ENCODE measurements at regions not wholly inside any gene's neighbourhood (a gene's known extent, or its start where the extent isn't known, plus 50 kb on each side); places are given as distances from the start of the nearest gene placed in this dataset.
"Not testable (repeated sequence)": the region's sequence is repeated elsewhere in the genome, so short reads cannot be mapped to it uniquely, and the experiment has no call there.

- no peak for DNase-seq (ENCODE audit: low read depth in 2 of 2)
Measured at GRCh38 chr2:35819033-35819432, 536.5 kb upstream of the CRIM1 start.

- DNase-seq (ENCODE audit: low read depth in 2 of 2): not testable (repeated sequence)
Measured at GRCh38 chr2:35818359-35818758, 537.2 kb upstream of the CRIM1 start.

- DNase-seq (ENCODE audit: low read depth in 2 of 2): not testable (repeated sequence)
Measured at GRCh38 chr2:35814597-35814996, 541.0 kb upstream of the CRIM1 start.

- no peak for DNase-seq (ENCODE audit: low read depth in 2 of 2)
Measured at GRCh38 chr2:35803126-35803525, 552.5 kb upstream of the CRIM1 start.

- no peak for DNase-seq (ENCODE audit: low read depth in 2 of 2)
Measured at GRCh38 chr2:35794796-35795450, 560.7 kb upstream of the CRIM1 start.

- no peak for DNase-seq (ENCODE audit: low read depth in 2 of 2)
Measured at GRCh38 chr2:35790292-35790691, 565.3 kb upstream of the CRIM1 start.

GRCh38 chr2:35788543-35788942 lies 567.0 kb upstream of the CRIM1 start:
- DNase-seq (ENCODE audit: low read depth in 2 of 2): no peak

- no peak for DNase-seq (ENCODE audit: low read depth in 2 of 2)
Measured at GRCh38 chr2:35787302-35788031, 568.1 kb upstream of the CRIM1 start.

- DNase-seq (ENCODE audit: low read depth in 2 of 2): no peak
Measured at GRCh38 chr2:35785564-35785963, 570.0 kb upstream of the CRIM1 start.

GRCh38 chr2:35784777-35785176 lies 570.8 kb upstream of the CRIM1 start:
- DNase-seq (ENCODE audit: low read depth in 2 of 2): no peak

- DNase-seq (ENCODE audit: low read depth in 2 of 2): no peak
Measured at GRCh38 chr2:35783723-35784122, 571.9 kb upstream of the CRIM1 start.

- no peak for DNase-seq (ENCODE audit: low read depth in 2 of 2)
Measured at GRCh38 chr2:35741556-35741955, 614.0 kb upstream of the CRIM1 start.

- no peak for DNase-seq (ENCODE audit: low read depth in 2 of 2)
Measured at GRCh38 chr2:35731674-35732073, 623.9 kb upstream of the CRIM1 start.

GRCh38 chr2:35714883-35715282 lies 640.7 kb upstream of the CRIM1 start:
- no peak for DNase-seq (ENCODE audit: low read depth in 2 of 2)

GRCh38 chr2:35708411-35708923 lies 647.1 kb upstream of the CRIM1 start:
- DNase-seq (ENCODE audit: low read depth in 2 of 2): no peak

- DNase-seq (ENCODE audit: low read depth in 2 of 2): no peak
Measured at GRCh38 chr2:35688309-35688708, 667.3 kb upstream of the CRIM1 start.

GRCh38 chr2:35651688-35652323 lies 703.8 kb upstream of the CRIM1 start:
- no peak for DNase-seq (ENCODE audit: low read depth in 2 of 2)

- no peak for DNase-seq (ENCODE audit: low read depth in 2 of 2)
Measured at GRCh38 chr2:35614640-35615039, 740.9 kb upstream of the CRIM1 start.

- no peak for DNase-seq (ENCODE audit: low read depth in 2 of 2)
Measured at GRCh38 chr2:35606394-35606793, 749.2 kb upstream of the CRIM1 start.

- DNase-seq (ENCODE audit: low read depth in 2 of 2): no peak
Measured at GRCh38 chr2:35598310-35598709, 757.3 kb upstream of the CRIM1 start.

- DNase-seq (ENCODE audit: low read depth in 2 of 2): no peak
Measured at GRCh38 chr2:35591886-35592285, 763.7 kb upstream of the CRIM1 start.

- no peak for DNase-seq (ENCODE audit: low read depth in 2 of 2)
Measured at GRCh38 chr2:35585972-35586371, 769.6 kb upstream of the CRIM1 start.

- no peak for DNase-seq (ENCODE audit: low read depth in 2 of 2)
Measured at GRCh38 chr2:35582637-35583036, 772.9 kb upstream of the CRIM1 start.

All from stimulated activated CD4-positive, alpha-beta T cell treated with anti-CD3 and anti-CD28 coated beads, Interleukin-4, amount 100 ng/mL, for 48 hours (primary cell).